Activated CD8-positive, alpha-beta T cell treated with anti-CD3 and anti-CD28 coated beads for 36 hours (primary cell): ENCODE measurements at regions not wholly inside any gene's neighbourhood (a gene's known extent, or its start where the extent isn't known, plus 50 kb on each side); places are given as distances from the start of the nearest gene placed in this dataset.

Experiments
- ATAC-seq: fragments of 200-7000 bp; cut with Tn5 transposase; one replicate; pipeline ENCODE4 v1.10.0; 2021; ENCODE audit warnings: mild to moderate bottlenecking, moderate library complexity
- CTCF ChIA-PET: fragments of 350-600 bp; sonication (Branson Sonifier 250); formaldehyde crosslinking; loops from one replicate; lab custom pipeline; 2021; ENCODE audit warnings: antibody characterized with exemption; lab: Charles Lee
- POLR2A ChIA-PET: fragments of 350-600 bp; sonication (Branson Sonifier 250); formaldehyde crosslinking; loops from one replicate; lab custom pipeline; 2021; ENCODE audit warnings: antibody characterized with exemption; lab: Charles Lee
- DNase-seq: peaks from one replicate; pipeline ENCODE4 v3.0.0-alpha.2; 2020
- H3K27ac Mint-ChIP-seq: one replicate; pipeline ENCODE4 v1.8.0; 2021; ENCODE audit warnings: mild to moderate bottlenecking, mixed read lengths
- H3K27me3 Mint-ChIP-seq: one replicate; pipeline ENCODE4 v1.8.0; 2021; ENCODE audit warnings: mixed read lengths
- H3K36me3 Mint-ChIP-seq: one replicate; pipeline ENCODE4 v1.8.0; 2021; ENCODE audit warnings: low read depth, mixed read lengths
- H3K4me1 Mint-ChIP-seq: one replicate; pipeline ENCODE4 v1.8.0; 2021; ENCODE audit warnings: low read depth, mixed read lengths
- H3K4me3 Mint-ChIP-seq: one replicate; pipeline ENCODE4 v1.8.0; 2021; ENCODE audit warnings: mild to moderate bottlenecking, moderate library complexity, mixed read lengths
- H3K9me3 Mint-ChIP-seq: one replicate; pipeline ENCODE4 v1.8.0; 2021; ENCODE audit warnings: mixed read lengths
- intact Hi-C: fragments of 100-400 bp; cut with micrococcal nuclease; formaldehyde crosslinking; loops from one replicate; pipeline ENCODE4 v1.10.0; 2022
- TF ChIP-seq, protein P1 (sequence below): fragments of 200-600 bp; IDR thresholded peaks from one replicate; pipeline ENCODE4 v1.8.0; 2022; ENCODE audit warnings: antibody characterized with exemption, mild to moderate bottlenecking

DNA sequence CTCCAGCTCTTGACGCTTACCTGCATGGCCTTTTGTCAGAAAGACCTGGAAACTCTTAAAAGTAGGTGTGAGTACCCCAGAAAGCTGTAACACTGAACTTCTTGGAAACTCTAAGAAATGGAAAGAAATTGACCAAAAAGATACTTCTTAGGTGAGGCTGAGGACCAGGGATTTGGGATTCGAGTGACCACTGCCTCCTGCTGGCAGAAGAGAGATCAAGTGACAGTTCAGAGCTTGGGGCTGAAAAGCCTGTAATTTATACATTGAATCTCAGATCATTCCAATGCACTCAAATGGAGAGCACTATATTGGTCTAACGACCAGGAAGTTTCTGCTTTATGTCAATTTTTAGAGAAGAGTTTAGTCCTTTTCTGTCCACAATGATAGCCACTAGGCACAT lies 204.6 kb downstream of the PDGFRA start:
- CTCF ChIA-PET: interaction anchor here (1.0 to 1.2 kb wide), 2 partner anchors 13 to 112 kb away, joined by 3 read pairs; no protein-coding TSS in a partner anchor
- peaks cover 12% of the 10 kb centered on the region for H3K27me3 Mint-ChIP-seq
- no peak overlapping the region for H3K4me3 Mint-ChIP-seq
- no peaks in the 10 kb centered on the region for H3K4me1 Mint-ChIP-seq
- POLR2A ChIA-PET: no interaction called here
- H3K36me3 Mint-ChIP-seq: no peaks in the 10 kb centered on the region
- H3K27ac Mint-ChIP-seq: no peak overlapping the region
- intact Hi-C loops: no loop called here
- H3K9me3 Mint-ChIP-seq: no peaks in the 10 kb centered on the region
- ATAC-seq: no peak
- peak; percentile 1 for DNase-seq
- TF ChIP-seq, protein P1, sequence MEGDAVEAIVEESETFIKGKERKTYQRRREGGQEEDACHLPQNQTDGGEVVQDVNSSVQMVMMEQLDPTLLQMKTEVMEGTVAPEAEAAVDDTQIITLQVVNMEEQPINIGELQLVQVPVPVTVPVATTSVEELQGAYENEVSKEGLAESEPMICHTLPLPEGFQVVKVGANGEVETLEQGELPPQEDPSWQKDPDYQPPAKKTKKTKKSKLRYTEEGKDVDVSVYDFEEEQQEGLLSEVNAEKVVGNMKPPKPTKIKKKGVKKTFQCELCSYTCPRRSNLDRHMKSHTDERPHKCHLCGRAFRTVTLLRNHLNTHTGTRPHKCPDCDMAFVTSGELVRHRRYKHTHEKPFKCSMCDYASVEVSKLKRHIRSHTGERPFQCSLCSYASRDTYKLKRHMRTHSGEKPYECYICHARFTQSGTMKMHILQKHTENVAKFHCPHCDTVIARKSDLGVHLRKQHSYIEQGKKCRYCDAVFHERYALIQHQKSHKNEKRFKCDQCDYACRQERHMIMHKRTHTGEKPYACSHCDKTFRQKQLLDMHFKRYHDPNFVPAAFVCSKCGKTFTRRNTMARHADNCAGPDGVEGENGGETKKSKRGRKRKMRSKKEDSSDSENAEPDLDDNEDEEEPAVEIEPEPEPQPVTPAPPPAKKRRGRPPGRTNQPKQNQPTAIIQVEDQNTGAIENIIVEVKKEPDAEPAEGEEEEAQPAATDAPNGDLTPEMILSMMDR: no peak

- peaks cover 14% of the 10 kb centered on the region for H3K27me3 Mint-ChIP-seq
- H3K27ac Mint-ChIP-seq: no peak overlapping the region
- DNase-seq (no peak), ATAC-seq (no peak)
- TF ChIP-seq, protein P1: no peak
- no peaks in the 10 kb centered on the region for H3K9me3 Mint-ChIP-seq
- ChIA-PET CTCF (interaction anchor here (1.0 to 3.4 kb wide), 4 partner anchors 117 to 236 kb away, joined by 3 to 18 read pairs (median 3); no protein-coding TSS in a partner anchor), POLR2A (no interaction called here)
- no peaks in the 10 kb centered on the region for H3K36me3 Mint-ChIP-seq
- no peaks in the 10 kb centered on the region for H3K4me1 Mint-ChIP-seq
- intact Hi-C loops: loop anchor here (2.0 kb wide), 1 partner anchor 117 kb away; no protein-coding TSS in a partner anchor
- H3K4me3 Mint-ChIP-seq: no peak overlapping the region
These were observed 210.7 kb downstream of the PDGFRA start for GRCh38 chr4:54439831-54440243.

DNA sequence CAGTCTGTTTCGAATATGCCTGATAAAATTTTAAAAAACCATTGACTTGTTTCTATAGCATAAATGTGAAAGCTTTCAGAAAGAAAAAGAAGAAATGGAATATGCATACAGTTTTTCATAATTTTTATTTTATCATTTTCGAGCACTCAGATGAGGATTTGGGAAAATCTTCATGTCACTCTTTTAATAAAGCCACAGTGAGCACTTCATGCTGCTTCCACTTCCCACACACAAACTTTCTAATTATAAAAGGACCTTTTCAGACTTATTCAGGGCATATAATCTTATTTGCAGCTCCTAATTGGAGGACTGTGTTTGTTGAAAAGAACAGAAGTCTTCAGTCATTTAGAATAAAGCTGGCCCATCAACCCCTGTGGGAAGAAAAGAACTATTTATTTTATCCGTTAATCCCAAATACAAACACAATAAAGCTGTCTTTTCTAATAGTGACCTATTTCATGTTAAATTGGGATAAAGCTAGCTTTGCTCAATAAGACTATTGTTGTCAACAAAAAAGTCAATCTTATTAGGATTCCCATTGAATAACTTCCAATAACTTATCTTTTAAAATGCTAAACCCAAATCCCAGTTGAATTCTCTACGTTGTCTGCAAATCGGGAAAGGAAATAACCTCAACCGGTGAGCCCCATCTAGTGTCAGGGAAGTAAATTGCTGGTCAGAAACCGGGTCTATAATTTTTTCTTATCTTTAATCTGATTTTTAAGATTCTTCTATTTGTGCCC lies 211.5 kb downstream of the PDGFRA start:
- TF ChIP-seq, protein P1: peak; percentile 66
- ATAC-seq (no peak), DNase-seq (peak; percentile 8)
- Mint-ChIP-seq H3K36me3 (no peaks in the 10 kb centered on the region), H3K27me3 (peaks cover 12% of the 10 kb centered on the region), H3K9me3 (no peaks in the 10 kb centered on the region), H3K4me1 (no peaks in the 10 kb centered on the region), H3K27ac (no peak overlapping the region), H3K4me3 (no peak overlapping the region)
- POLR2A ChIA-PET: no interaction called here
- intact Hi-C loops: loop anchor here (2.0 kb wide), 1 partner anchor 118 kb away; no protein-coding TSS in a partner anchor
- CTCF ChIA-PET: interaction anchor here (0.7 to 3.4 kb wide), 6 partner anchors 55 to 235 kb away, joined by 3 to 18 read pairs (median 4); no protein-coding TSS in a partner anchor

- no peak overlapping the region for H3K27ac Mint-ChIP-seq
- H3K4me1 Mint-ChIP-seq: no peaks in the 10 kb centered on the region
- H3K27me3 Mint-ChIP-seq: peaks cover 6% of the 10 kb centered on the region
- intact Hi-C loops: no loop called here
- ChIA-PET POLR2A (no interaction called here), CTCF (interaction anchor here (1.3 to 1.5 kb wide), 2 partner anchors 124 to 127 kb away, joined by 4 to 5 read pairs; no protein-coding TSS in a partner anchor)
- H3K36me3 Mint-ChIP-seq: no peaks in the 10 kb centered on the region
- TF ChIP-seq, protein P1: no peak
- ATAC-seq (no peak), DNase-seq (no peak)
- no peak overlapping the region for H3K4me3 Mint-ChIP-seq
- peaks cover 12% of the 10 kb centered on the region for H3K9me3 Mint-ChIP-seq
These were observed 211.9 kb upstream of the KIT start for GRCh38 chr4:54445866-54446265.

- no peak for ATAC-seq
- H3K27me3 Mint-ChIP-seq: peaks cover 4% of the 10 kb centered on the region
- no peaks in the 10 kb centered on the region for H3K4me1 Mint-ChIP-seq
- H3K27ac Mint-ChIP-seq: no peak overlapping the region
- peaks cover 12% of the 10 kb centered on the region for H3K9me3 Mint-ChIP-seq
- TF ChIP-seq, protein P1: no peak
- intact Hi-C loops: no loop called here
- H3K4me3 Mint-ChIP-seq: no peak overlapping the region
- ChIA-PET CTCF (interaction anchor here (0.9 kb wide), 1 partner anchor 13 kb away, joined by 3 read pairs; no protein-coding TSS in a partner anchor), POLR2A (no interaction called here)
- H3K36me3 Mint-ChIP-seq: no peaks in the 10 kb centered on the region
- no peak for DNase-seq
These were observed 211.2 kb upstream of the KIT start for GRCh38 chr4:54446581-54446980.
